ENCODE measurements at regions not wholly inside any gene's neighbourhood (a gene's known extent, or its start where the extent isn't known, plus 50 kb on each side); places are given as distances from the start of the nearest gene placed in this dataset.

GRCh38 chrX:456551-457291, 70.0 kb upstream of the PPP2R3B start:
- H2BK120ac ChIP-seq (replicated peaks; ENCODE audit: low read depth, low read length) = no peak overlapping the region
- H4K5ac ChIP-seq (ENCODE audit: insufficient read length, low read depth, low read length) = no peak overlapping the region
- DNase-seq (ENCODE audit: low read depth in 1 of 2, low spot score in 2 of 2) = no peak
- peaks cover 1% of the 10 kb centered on the region; the same call in 1 of the 2 replicates for H3K23me2 ChIP-seq (ENCODE audit: low read depth, low read length)
- H3K79me1 ChIP-seq (ENCODE audit: low read depth, low read length) = no peaks in the 10 kb centered on the region
- 54% methylated on average over 5 of the region's 5 CpGs; no CpG with 5 or more reads in 1 of the 2 experiments for WGBS, 2 experiments (ENCODE audit: extremely low coverage in 1 of 2, insufficient coverage in 1 of 2, insufficient read length in 1 of 2, insufficient replicate concordance in 2 of 2, low coverage in 1 of 2, low lambda C conversion rate in 2 of 2, missing lambda C conversion rate in 1 of 2)
- H4K8ac ChIP-seq (ENCODE audit: extremely low read depth, insufficient read depth, low read length) = no peak overlapping the region
- no peak overlapping the region for H2AFZ ChIP-seq (ENCODE audit: low read length)
- POLR2A ChIA-PET (ENCODE audit: partially characterized antibody) = no interaction called here
- H4K20me1 ChIP-seq (replicated peaks in 1 of 2; ENCODE audit: control insufficient read depth in 1 of 2, insufficient read depth in 2 of 2, low read length in 2 of 2) = peaks cover 0 to 3% of the 10 kb centered on the region in 2 experiments
- H2BK12ac ChIP-seq (ENCODE audit: low read depth, low read length) = no peak overlapping the region
- no peaks in the 10 kb centered on the region for H3K4me1 ChIP-seq (replicated peaks in 1 of 4; ENCODE audit: control insufficient read depth in 3 of 4, insufficient read depth in 4 of 4, low read length in 3 of 4)
- no peaks in the 10 kb centered on the region for H3K79me2 ChIP-seq (ENCODE audit: control insufficient read depth in 1 of 2, insufficient read depth in 2 of 2, low read length in 2 of 2)
- H4K91ac ChIP-seq (replicated peaks; ENCODE audit: insufficient read length, low read length) = no peak overlapping the region
- H2BK15ac ChIP-seq (ENCODE audit: low read length) = no peak overlapping the region
- H3K4ac ChIP-seq (replicated peaks; ENCODE audit: insufficient read length, low read depth, low read length) = no peak overlapping the region
- 0 out of 4 replicates have a peak, but pooled peaks cover 0 to 2% of the 10 kb centered on the region in 2 experiments for H3K9me3 ChIP-seq (ENCODE audit: insufficient read depth in 2 of 2, low read depth in 1 of 2, low read length in 1 of 2)
- no peak overlapping the region for H2AK5ac ChIP-seq (ENCODE audit: low read depth, low read length)
- no peak overlapping the region for H3K27ac ChIP-seq (ENCODE audit: low read depth, low read length)
- no peaks in the 10 kb centered on the region for H3K27me3 ChIP-seq (replicated peaks in 1 of 4; ENCODE audit: control insufficient read depth in 3 of 4, extremely low read depth in 1 of 4, insufficient read depth in 3 of 4, low read length in 3 of 4)
- no peak overlapping the region for H3K4me2 ChIP-seq (ENCODE audit: insufficient read depth in 1 of 2, low read depth in 2 of 2, low read length in 2 of 2)
- no peak overlapping the region for H3K9ac ChIP-seq (replicated peaks in 1 of 4; ENCODE audit: extremely low read depth in 1 of 4, low read depth in 3 of 4, low read length in 3 of 4)
- H2BK20ac ChIP-seq (ENCODE audit: low read length) = no peak overlapping the region
- TF ChIP-seq POLR2A (IDR thresholded peaks at IDR 0.05; ENCODE audit: control extremely low read depth in 1 of 2, low read depth in 2 of 2, low read length in 2 of 2) (no peak), NANOG (IDR thresholded peaks at IDR 0.05; ENCODE audit: insufficient read depth, low read depth, low read length, poor library complexity, severe bottlenecking) (no peak), RBBP5 (IDR thresholded peaks at IDR 0.05; ENCODE audit: borderline replicate concordance, low read depth, low read length) (no peak), CTCF (IDR thresholded peaks at IDR 0.05; ENCODE audit: control extremely low read depth in 1 of 3, insufficient read depth in 1 of 3, low read depth in 1 of 3, low read length in 3 of 3) (no peak), BCL11A (IDR thresholded peaks at IDR 0.05; ENCODE audit: low read depth in 2 of 2, low read length in 2 of 2) (no peak)
- no peak for FAIRE-seq
- H3K23ac ChIP-seq (ENCODE audit: insufficient read length) = no peak overlapping the region
- no peak overlapping the region for H3K4me3 ChIP-seq (ENCODE audit: extremely low read depth in 1 of 4, insufficient read depth in 2 of 4, low read depth in 3 of 4, low read length in 4 of 4)
- H3K36me3 ChIP-seq (ENCODE audit: control insufficient read depth in 2 of 4, insufficient read depth in 4 of 4, low read length in 3 of 4) = no peaks in the 10 kb centered on the region
- no peak overlapping the region for H3K14ac ChIP-seq (ENCODE audit: insufficient read length)
- no peak overlapping the region for H3K18ac ChIP-seq (ENCODE audit: extremely low read depth, low read length)
- H3K56ac ChIP-seq (replicated peaks; ENCODE audit: insufficient read length, low read depth, low read length) = peak overlapping the region; percentile 39
- no peak overlapping the region for H2BK5ac ChIP-seq (ENCODE audit: low read depth, low read length)
- CTCF ChIA-PET (ENCODE audit: partially characterized antibody) = no interaction called here
